Esophagus squamous epithelium (tissue), 5 donors: ENCODE measurements at regions not wholly inside any gene's neighbourhood (a gene's known extent, or its start where the extent isn't known, plus 50 kb on each side); places are given as distances from the start of the nearest gene placed in this dataset.

Experiments
- DNase-seq: peaks from one replicate; lab custom pipeline; 2025; lab: John Stamatoyannopoulos, UW
- H3K27ac ChIP-seq, 4 donors: fragments of 200-600 bp; sonication (generic); one replicate each; pipeline ENCODE4 v1.5.1; 2016 to 2019; ENCODE audit warnings: mild to moderate bottlenecking in 1 of 4
- H3K27me3 ChIP-seq, 4 donors: fragments of 200-600 bp; sonication (generic); 1 replicate in 3 of 4; 2 replicates in 1 of 4; pipeline versions ENCODE4 v1.5.1 to v1.6.0; 2017 to 2021; ENCODE audit warnings: antibody characterized with exemption in 1 of 4
- H3K36me3 ChIP-seq, 3 donors: fragments of 200-600 bp; sonication (generic); one replicate each; pipeline ENCODE4 v1.5.1; 2016 to 2019
- H3K4me1 ChIP-seq, 3 donors: fragments of 200-600 bp; sonication (generic); one replicate each; pipeline ENCODE4 v1.5.1; 2017 to 2019
- H3K4me3 ChIP-seq, 4 donors: fragments of 200-600 bp; sonication (generic); 1 replicate in 3 of 4; 2 replicates in 1 of 4; pipeline ENCODE4 v1.5.1; 2016 to 2019; ENCODE audit warnings: mild to moderate bottlenecking in 2 of 4, moderate library complexity in 1 of 4
- H3K9me3 ChIP-seq, 3 donors: fragments of 200-600 bp; sonication (generic); one replicate each; pipeline ENCODE4 v1.5.1; 2016 to 2019
- CTCF ChIP-seq, 6 experiments: fragments of 450-650 bp in 4 of 6; fragments of 200-600 bp in 2 of 6; sonication (generic) in 2 of 6; IDR thresholded peaks; one replicate each; pipeline ENCODE4 v1.5.1; 2016 to 2019; ENCODE audit warnings: antibody characterized with exemption in 6 of 6, mild to moderate bottlenecking in 4 of 6, moderate library complexity in 4 of 6
- POLR2A ChIP-seq, 4 donors: fragments of 450-650 bp; IDR thresholded peaks; one replicate each; pipeline ENCODE4 v1.6.1; 2017; ENCODE audit warnings: antibody characterized with exemption in 4 of 4, mild to moderate bottlenecking in 4 of 4, moderate library complexity in 3 of 4
- WGBS, 2 donors: methylation state at CpG; one replicate each; pipeline ENCODE4 v1.1.5; 2018; 5-methylcytosine and 5-hydroxymethylcytosine counted together
- intact Hi-C: fragments of 100-400 bp; cut with DNase I; formaldehyde crosslinking; loops from one replicate; pipeline ENCODE4 v1.15.0; 2022
- donor health status: DM: yes; HTN: yes; CAD: no.

GRCh38 chr1:60589046-60589748, 493.2 kb upstream of the NFIA start:
- no peak overlapping the region for H3K27ac ChIP-seq
- H3K4me1 ChIP-seq, result no peaks in the 10 kb centered on the region
- H3K36me3 ChIP-seq, result no peaks in the 10 kb centered on the region
- no peaks in the 10 kb centered on the region for H3K27me3 ChIP-seq
- DNase-seq, result no peak
- intact Hi-C loops, result no loop called here
- peaks cover 0 to 4% (median 0%) of the 10 kb centered on the region in 3 donors for H3K9me3 ChIP-seq
- H3K4me3 ChIP-seq, result no peak overlapping the region
- TF ChIP-seq POLR2A (IDR thresholded peaks at IDR 0.05) (no peak), CTCF (IDR thresholded peaks at IDR 0.05) (no peak)
- WGBS, 2 donors, result 42 to 48% methylated on average over 4 of the region's 4 CpGs

GRCh38 chr1:60584371-60584770, 498.0 kb upstream of the NFIA start:
- intact Hi-C loops, result no loop called here
- TF ChIP-seq CTCF (IDR thresholded peaks at IDR 0.05) (no peak), POLR2A (IDR thresholded peaks at IDR 0.05) (no peak)
- no peak for DNase-seq
- Histone ChIP-seq H3K4me3 (no peak overlapping the region), H3K9me3 (peaks cover 0 to 13% (median 0%) of the 10 kb centered on the region in 3 donors), H3K27me3 (no peaks in the 10 kb centered on the region), H3K27ac (no peak overlapping the region), H3K36me3 (no peaks in the 10 kb centered on the region), H3K4me1 (no peaks in the 10 kb centered on the region)
- WGBS, 2 donors, result 29% methylated on average over 2 of the region's 2 CpGs

- no peaks in the 10 kb centered on the region for H3K27me3 ChIP-seq
- no peaks in the 10 kb centered on the region for H3K36me3 ChIP-seq
- H3K4me1 ChIP-seq, result no peaks in the 10 kb centered on the region
- intact Hi-C loops, result no loop called here
- DNase-seq, result no peak
- no peak overlapping the region for H3K27ac ChIP-seq
- WGBS, 2 donors, result 86 to 95% methylated on average over 3 of the region's 3 CpGs
- TF ChIP-seq CTCF (IDR thresholded peaks at IDR 0.05), result no peak
- TF ChIP-seq POLR2A (IDR thresholded peaks at IDR 0.05), result no peak
- H3K4me3 ChIP-seq, result no peak overlapping the region
- peaks cover 0 to 13% (median 0%) of the 10 kb centered on the region in 3 donors for H3K9me3 ChIP-seq
Observed at GRCh38 chr1:60583696-60584095, 498.7 kb upstream of the NFIA start.

GRCh38 chr1:60581455-60582220, 500.7 kb upstream of the NFIA start:
- Histone ChIP-seq H3K36me3 (no peaks in the 10 kb centered on the region), H3K27me3 (no peaks in the 10 kb centered on the region), H3K4me1 (no peaks in the 10 kb centered on the region), H3K9me3 (peaks cover 0 to 13% (median 0%) of the 10 kb centered on the region in 3 donors), H3K4me3 (no peak overlapping the region), H3K27ac (no peak overlapping the region)
- no peak for TF ChIP-seq POLR2A (IDR thresholded peaks at IDR 0.05)
- WGBS, 2 donors, result 68 to 77% methylated on average over 7 of the region's 7 CpGs
- no peak for DNase-seq
- intact Hi-C loops, result no loop called here

- Histone ChIP-seq H3K4me3 (no peak overlapping the region), H3K4me1 (peaks cover 0 to 12% (median 0%) of the 10 kb centered on the region in 3 donors), H3K36me3 (no peaks in the 10 kb centered on the region), H3K27me3 (no peaks in the 10 kb centered on the region), H3K27ac (no peak overlapping the region), H3K9me3 (no peaks in the 10 kb centered on the region)
- WGBS, 2 donors, result 87 to 92% methylated on average over 2 of the region's 2 CpGs
- TF ChIP-seq CTCF (IDR thresholded peaks at IDR 0.05) (no peak), POLR2A (IDR thresholded peaks at IDR 0.05) (no peak)
- DNase-seq, result no peak
- intact Hi-C loops, result no loop called here
Observed at GRCh38 chr1:60577029-60577428, 503.5 kb upstream of the C1orf87 start.
